SU-DHL-6 (cell line): ENCODE measurements at regions not wholly inside any gene's neighbourhood (a gene's known extent, or its start where the extent isn't known, plus 50 kb on each side); places are given as distances from the start of the nearest gene placed in this dataset.
"Not testable (repeated sequence)": the region's sequence is repeated elsewhere in the genome, so short reads cannot be mapped to it uniquely, and the experiment has no call there.

Experiments
- H2AFZ ChIP-seq: fragments of 200-600 bp; sonication (generic); 2 replicates; pipeline ENCODE4 v1.6.1; 2014; ENCODE audit warnings: low read depth, mild to moderate bottlenecking, moderate library complexity, mixed read lengths, antibody characterized with exemption, low read length; ENCODE audit not compliant: severe bottlenecking
- H3F3A ChIP-seq: fragments of 200-600 bp; shearing (Covaris generic); 2 replicates; pipeline ENCODE4 v1.6.0; 2016; ENCODE audit warnings: antibody characterized with exemption, mild to moderate bottlenecking; ENCODE audit not compliant: insufficient read depth
- H3K27ac ChIP-seq: fragments of 200-600 bp; sonication (generic); 2 replicates; pipeline ENCODE4 v1.5.1; 2016; ENCODE audit warnings: low read depth, mild to moderate bottlenecking, low read length, moderate library complexity, mixed read lengths
- H3K27me3 ChIP-seq: fragments of 200-600 bp; sonication (generic), shearing (Covaris generic); 2 replicates; pipeline ENCODE4 v1.6.0; 2014; ENCODE audit warnings: mild to moderate bottlenecking, low read length
- H3K36me3 ChIP-seq: fragments of 200-600 bp; sonication (generic); 2 replicates; pipeline ENCODE4 v1.6.1; 2014; ENCODE audit warnings: mild to moderate bottlenecking, low read length, mixed read lengths
- H3K4me2 ChIP-seq: fragments of 300-600, 200-600 bp; shearing (Covaris generic), sonication (generic); 2 replicates; pipeline ENCODE4 v1.6.0; 2014; ENCODE audit warnings: low read length, low read depth, mild to moderate bottlenecking; ENCODE audit not compliant: poor library complexity, severe bottlenecking
- H3K4me3 ChIP-seq: fragments of 200-600 bp; sonication (generic); 2 replicates; pipeline ENCODE4 v1.5.1; 2014; ENCODE audit warnings: antibody characterized with exemption, low read length, mild to moderate bottlenecking, mixed read lengths; ENCODE audit not compliant: insufficient read depth, poor library complexity, severe bottlenecking
- H3K79me2 ChIP-seq: fragments of 200-600 bp; sonication (generic); 2 replicates; pipeline ENCODE4 v1.6.1; 2014; ENCODE audit warnings: mild to moderate bottlenecking, low read length, moderate library complexity; ENCODE audit not compliant: insufficient read depth
- H3K9ac ChIP-seq: fragments of 200-600 bp; sonication (generic); 2 replicates; pipeline ENCODE4 v1.7.0; 2014; ENCODE audit warnings: mild to moderate bottlenecking, low read length
- H3K9me2 ChIP-seq: fragments of 200-600 bp; sonication (generic); replicated peaks from 2 replicates; pipeline ENCODE4 v1.6.1; 2014; ENCODE audit warnings: low read length; ENCODE audit not compliant: insufficient read depth
- H3K9me3 ChIP-seq: fragments of 200-600 bp; sonication (generic); 2 replicates; pipeline ENCODE4 v1.6.1; 2014; ENCODE audit warnings: low read length, mixed read lengths; ENCODE audit not compliant: insufficient read depth
- H4K20me1 ChIP-seq: fragments of 200-600 bp; sonication (generic); 2 replicates; pipeline ENCODE4 v1.6.1; 2014; ENCODE audit warnings: low read depth, mild to moderate bottlenecking, antibody characterized with exemption, low read length, moderate library complexity, mixed read lengths
- EZH2phosphoT487 ChIP-seq: fragments of 200-600 bp; sonication (generic), shearing (Covaris generic); conservative IDR thresholded peaks from 2 replicates; pipeline ENCODE4 v1.6.1; 2018; ENCODE audit warnings: mild to moderate bottlenecking, antibody characterized with exemption, low read length, moderate library complexity, mixed read lengths
- TF ChIP-seq, protein P1 (sequence below): fragments of 200-600 bp; sonication (generic); IDR thresholded peaks from one replicate; pipeline ENCODE4 v1.5.1; 2017; ENCODE audit warnings: antibody characterized with exemption, mild to moderate bottlenecking, low read length, moderate library complexity; ENCODE audit not compliant: insufficient read depth, poor library complexity, severe bottlenecking

DNA sequence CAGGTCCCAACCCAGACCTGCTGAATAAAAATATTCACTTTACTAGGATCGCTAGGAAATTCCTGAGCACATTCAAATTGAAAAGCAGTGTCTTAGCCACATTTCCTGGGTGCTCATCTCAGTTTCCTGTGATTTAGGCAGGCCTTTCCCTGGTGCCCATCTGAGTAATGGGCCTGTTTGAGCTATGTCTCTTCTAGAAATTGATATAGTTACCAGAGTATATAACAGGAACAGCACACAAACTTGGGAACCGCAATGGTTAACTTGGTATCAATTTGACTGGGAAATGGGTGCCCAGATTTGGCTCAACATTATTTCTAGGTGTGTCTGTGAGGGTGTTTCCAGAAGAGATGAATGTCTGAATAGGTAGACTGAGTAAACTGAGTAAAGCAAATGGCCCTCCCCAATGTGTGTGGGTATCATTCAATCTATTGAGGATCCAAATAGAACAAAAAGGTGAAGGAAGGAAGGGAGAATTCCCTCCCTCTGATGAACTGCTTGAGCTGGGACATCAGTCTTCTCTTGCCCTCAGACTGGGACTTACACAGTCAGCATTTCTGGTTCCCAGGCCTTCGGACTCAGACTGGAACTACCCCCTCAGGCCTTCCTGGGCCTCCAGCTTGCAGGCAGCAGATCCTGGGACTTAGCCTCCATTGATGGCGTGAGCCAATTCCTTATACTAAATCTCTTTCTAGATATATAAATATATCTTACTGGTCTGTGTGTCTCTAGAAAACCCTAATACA lies 99.1 kb downstream of the CCDC71L start:
- Histone ChIP-seq H3K79me2 (no peaks in the 10 kb centered on the region), H3K9me2 (no peaks in the 10 kb centered on the region), H3K4me2 (no peak overlapping the region), H4K20me1 (no peaks in the 10 kb centered on the region), H2AFZ (no peak overlapping the region), H3K36me3 (no peaks in the 10 kb centered on the region), H3K9me3 (no peaks in the 10 kb centered on the region), H3K4me3 (no peak overlapping the region), H3K27ac (no peak overlapping the region), H3K27me3 (no peaks in the 10 kb centered on the region), H3F3A (no peaks in the 10 kb centered on the region), H3K9ac (no peak overlapping the region)
- TF ChIP-seq, protein P1, sequence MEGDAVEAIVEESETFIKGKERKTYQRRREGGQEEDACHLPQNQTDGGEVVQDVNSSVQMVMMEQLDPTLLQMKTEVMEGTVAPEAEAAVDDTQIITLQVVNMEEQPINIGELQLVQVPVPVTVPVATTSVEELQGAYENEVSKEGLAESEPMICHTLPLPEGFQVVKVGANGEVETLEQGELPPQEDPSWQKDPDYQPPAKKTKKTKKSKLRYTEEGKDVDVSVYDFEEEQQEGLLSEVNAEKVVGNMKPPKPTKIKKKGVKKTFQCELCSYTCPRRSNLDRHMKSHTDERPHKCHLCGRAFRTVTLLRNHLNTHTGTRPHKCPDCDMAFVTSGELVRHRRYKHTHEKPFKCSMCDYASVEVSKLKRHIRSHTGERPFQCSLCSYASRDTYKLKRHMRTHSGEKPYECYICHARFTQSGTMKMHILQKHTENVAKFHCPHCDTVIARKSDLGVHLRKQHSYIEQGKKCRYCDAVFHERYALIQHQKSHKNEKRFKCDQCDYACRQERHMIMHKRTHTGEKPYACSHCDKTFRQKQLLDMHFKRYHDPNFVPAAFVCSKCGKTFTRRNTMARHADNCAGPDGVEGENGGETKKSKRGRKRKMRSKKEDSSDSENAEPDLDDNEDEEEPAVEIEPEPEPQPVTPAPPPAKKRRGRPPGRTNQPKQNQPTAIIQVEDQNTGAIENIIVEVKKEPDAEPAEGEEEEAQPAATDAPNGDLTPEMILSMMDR = no peak
- no peak for TF ChIP-seq EZH2phosphoT487

DNA sequence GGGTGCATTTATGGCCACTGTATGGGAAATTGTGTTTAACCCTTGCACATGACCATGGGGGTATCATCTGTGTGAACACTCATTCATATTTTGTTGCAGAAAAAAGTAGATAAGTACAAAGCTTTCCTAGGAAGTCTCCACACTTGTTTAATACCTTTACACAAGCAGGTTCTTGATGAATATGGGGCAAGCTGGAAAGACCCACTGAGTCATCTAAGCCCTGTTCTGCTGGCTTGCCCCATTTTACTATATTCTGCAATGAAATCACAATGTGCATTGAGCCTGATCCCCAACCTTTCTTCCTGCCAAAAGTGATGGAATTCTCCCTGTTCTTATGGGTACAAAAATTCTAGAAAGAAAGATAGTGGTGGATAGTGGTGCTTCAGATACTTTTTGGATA lies 99.8 kb downstream of the CCDC71L start:
- no peak for TF ChIP-seq EZH2phosphoT487
- TF ChIP-seq, protein P1 = no peak
- no peak overlapping the region for H3K9ac ChIP-seq
- H3K27ac ChIP-seq = no peak overlapping the region
- no peaks in the 10 kb centered on the region for H3K9me3 ChIP-seq
- H3K27me3 ChIP-seq = no peaks in the 10 kb centered on the region
- H3K4me3 ChIP-seq = no peak overlapping the region
- H4K20me1 ChIP-seq = no peaks in the 10 kb centered on the region
- no peak overlapping the region for H2AFZ ChIP-seq
- no peak overlapping the region for H3K4me2 ChIP-seq
- no peaks in the 10 kb centered on the region for H3F3A ChIP-seq
- no peaks in the 10 kb centered on the region for H3K79me2 ChIP-seq
- H3K36me3 ChIP-seq = no peaks in the 10 kb centered on the region
- H3K9me2 ChIP-seq = no peaks in the 10 kb centered on the region

DNA sequence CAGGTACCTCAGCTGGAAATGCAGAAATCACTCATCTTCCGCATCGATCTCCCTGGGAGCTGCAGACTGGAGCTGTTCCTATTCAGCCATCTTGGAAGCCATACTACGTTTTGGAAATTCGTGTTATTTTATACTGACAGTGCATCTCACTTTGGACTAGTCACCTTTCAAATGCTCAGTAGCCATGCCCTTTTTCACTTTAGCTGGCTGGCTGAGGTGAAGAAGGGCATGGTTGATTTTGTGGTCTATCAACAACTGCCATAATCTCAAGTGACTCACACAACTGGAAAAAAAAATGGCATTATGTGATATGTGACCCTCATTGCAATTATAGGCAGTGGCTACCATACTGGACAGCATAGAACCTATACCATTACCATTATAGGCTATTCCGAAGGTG lies 100.5 kb downstream of the CCDC71L start:
- H3K79me2 ChIP-seq = no peaks in the 10 kb centered on the region
- H4K20me1 ChIP-seq = no peaks in the 10 kb centered on the region
- no peak overlapping the region for H2AFZ ChIP-seq
- no peak for TF ChIP-seq EZH2phosphoT487
- TF ChIP-seq, protein P1 = no peak
- no peak overlapping the region for H3K4me3 ChIP-seq
- H3K27me3 ChIP-seq = no peaks in the 10 kb centered on the region
- no peak overlapping the region for H3K9ac ChIP-seq
- no peak overlapping the region for H3K27ac ChIP-seq
- no peak overlapping the region for H3K4me2 ChIP-seq
- no peaks in the 10 kb centered on the region for H3K9me2 ChIP-seq
- H3F3A ChIP-seq = no peaks in the 10 kb centered on the region
- no peaks in the 10 kb centered on the region for H3K9me3 ChIP-seq
- no peaks in the 10 kb centered on the region for H3K36me3 ChIP-seq

DNA sequence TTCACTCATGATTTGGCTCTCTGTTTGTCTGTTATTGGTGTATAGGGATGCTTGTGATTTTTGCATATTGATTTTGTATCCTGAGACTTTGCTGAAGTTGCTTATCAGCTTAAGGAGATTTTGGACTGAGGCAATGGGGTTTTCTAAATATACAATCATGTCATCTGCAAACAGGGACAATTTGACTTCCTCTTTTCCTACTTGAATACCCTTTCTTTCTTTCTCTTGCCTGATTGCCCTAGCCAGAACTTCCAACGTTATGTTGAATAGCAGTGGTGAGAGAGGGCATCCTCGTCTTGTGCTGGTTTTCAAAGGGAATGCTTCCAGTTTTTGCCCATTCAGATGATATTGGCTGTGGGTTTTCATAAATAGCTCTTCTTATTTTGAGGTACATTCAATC lies 104.7 kb downstream of the CCDC71L start:
- H2AFZ ChIP-seq, H4K20me1 ChIP-seq, H3F3A ChIP-seq, H3K27me3 ChIP-seq, H3K79me2 ChIP-seq, H3K4me2 ChIP-seq, H3K36me3 ChIP-seq, H3K4me3 ChIP-seq, H3K27ac ChIP-seq, H3K9me2 ChIP-seq, H3K9ac ChIP-seq, H3K9me3 ChIP-seq: not testable (repeated sequence)

DNA sequence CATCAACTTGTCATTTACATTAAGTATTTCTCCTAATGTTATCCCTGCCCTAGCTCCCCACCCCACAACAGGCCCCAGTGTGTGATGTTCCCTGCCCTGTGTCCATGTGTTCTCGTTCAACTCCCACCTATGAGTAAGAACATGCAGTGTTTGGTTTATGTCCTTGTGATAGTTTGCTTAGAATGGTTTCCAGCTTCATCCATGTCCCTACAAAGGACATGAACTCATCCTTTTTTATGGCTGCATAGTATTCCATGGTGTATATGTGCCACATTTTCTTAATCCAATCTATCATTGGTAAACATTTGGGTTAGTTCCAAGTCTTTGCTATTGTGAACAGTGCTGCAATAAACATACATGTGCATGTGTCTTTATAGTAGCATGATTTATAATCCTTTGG lies 106.3 kb downstream of the CCDC71L start:
- not testable (repeated sequence) for H2AFZ ChIP-seq, H4K20me1 ChIP-seq, H3K9me3 ChIP-seq, H3K27ac ChIP-seq, H3K27me3 ChIP-seq, H3K9ac ChIP-seq, H3F3A ChIP-seq, H3K36me3 ChIP-seq, H3K4me2 ChIP-seq, H3K79me2 ChIP-seq, H3K4me3 ChIP-seq, H3K9me2 ChIP-seq
